Osteocyte (in vitro differentiated cells): ENCODE measurements at regions not wholly inside any gene's neighbourhood (a gene's known extent, or its start where the extent isn't known, plus 50 kb on each side); places are given as distances from the start of the nearest gene placed in this dataset.

Experiments
- DNase-seq: peaks from one replicate; pipeline ENCODE4 v3.0.0; 2021; ENCODE audit warnings: mixed read lengths; ENCODE audit not compliant: unreplicated experiment; ENCODE audit errors: extremely low spot score
- H3K27ac Mint-ChIP-seq: one replicate; pipeline ENCODE4 v1.8.0; 2021; ENCODE audit warnings: mild to moderate bottlenecking, mixed read lengths; ENCODE audit not compliant: unreplicated experiment
- H3K27me3 Mint-ChIP-seq: one replicate; pipeline ENCODE4 v1.8.0; 2021; ENCODE audit warnings: mixed read lengths; ENCODE audit not compliant: unreplicated experiment
- H3K36me3 Mint-ChIP-seq: one replicate; pipeline ENCODE4 v1.8.0; 2021; ENCODE audit warnings: mixed read lengths; ENCODE audit not compliant: unreplicated experiment
- H3K4me1 Mint-ChIP-seq: one replicate; pipeline ENCODE4 v1.8.0; 2021; ENCODE audit warnings: mixed read lengths; ENCODE audit not compliant: unreplicated experiment
- H3K4me3 Mint-ChIP-seq: one replicate; pipeline ENCODE4 v1.8.0; 2021; ENCODE audit warnings: mild to moderate bottlenecking, moderate library complexity, mixed read lengths; ENCODE audit not compliant: unreplicated experiment
- H3K9me3 Mint-ChIP-seq: one replicate; pipeline ENCODE4 v1.8.0; 2021; ENCODE audit warnings: mixed read lengths; ENCODE audit not compliant: unreplicated experiment
- TF ChIP-seq, protein P1 (sequence below): fragments of 200-600 bp; sonication (generic); IDR thresholded peaks from 2 replicates; pipeline ENCODE4 v1.5.0; 2021; ENCODE audit warnings: antibody characterized with exemption, mild to moderate bottlenecking, moderate library complexity

DNA sequence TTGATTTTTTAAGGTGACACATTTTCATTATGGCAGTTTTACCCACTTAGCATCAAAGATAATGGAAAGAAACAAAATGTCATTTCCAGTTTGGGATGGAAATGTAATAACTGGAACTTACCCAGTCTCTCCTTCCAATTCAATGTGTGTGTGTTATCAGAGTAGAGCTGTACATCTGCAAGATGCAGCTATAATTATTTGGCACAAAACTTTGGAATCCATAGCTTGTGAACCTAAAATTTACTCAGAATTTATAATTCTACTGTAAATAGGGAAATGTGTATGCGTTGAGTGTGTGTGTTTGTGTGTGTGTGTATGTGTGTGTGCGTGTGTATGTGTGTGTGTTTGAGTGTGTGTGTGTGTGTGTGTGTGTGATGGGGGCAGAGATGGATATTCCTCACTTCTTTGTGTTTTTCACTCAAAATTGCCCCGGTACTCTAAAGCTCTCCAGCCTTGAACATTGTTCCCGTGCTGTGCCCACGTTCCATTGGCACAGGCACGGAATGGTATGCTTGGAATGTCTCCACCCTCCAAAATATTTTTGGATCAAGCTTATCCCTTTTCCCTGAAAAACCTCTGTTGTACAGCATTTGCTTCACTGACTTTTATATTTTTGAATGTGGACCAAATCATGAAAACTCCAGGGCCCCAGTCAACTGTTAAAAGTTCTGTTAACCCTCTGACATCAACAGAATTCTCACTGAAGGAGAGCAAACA lies 150.2 kb upstream of the BMP4 start:
- peak overlapping the region; percentile 68 for H3K27ac Mint-ChIP-seq
- no peak overlapping the region for H3K4me3 Mint-ChIP-seq
- H3K9me3 Mint-ChIP-seq = no peaks in the 10 kb centered on the region
- DNase-seq = no peak
- TF ChIP-seq, protein P1, sequence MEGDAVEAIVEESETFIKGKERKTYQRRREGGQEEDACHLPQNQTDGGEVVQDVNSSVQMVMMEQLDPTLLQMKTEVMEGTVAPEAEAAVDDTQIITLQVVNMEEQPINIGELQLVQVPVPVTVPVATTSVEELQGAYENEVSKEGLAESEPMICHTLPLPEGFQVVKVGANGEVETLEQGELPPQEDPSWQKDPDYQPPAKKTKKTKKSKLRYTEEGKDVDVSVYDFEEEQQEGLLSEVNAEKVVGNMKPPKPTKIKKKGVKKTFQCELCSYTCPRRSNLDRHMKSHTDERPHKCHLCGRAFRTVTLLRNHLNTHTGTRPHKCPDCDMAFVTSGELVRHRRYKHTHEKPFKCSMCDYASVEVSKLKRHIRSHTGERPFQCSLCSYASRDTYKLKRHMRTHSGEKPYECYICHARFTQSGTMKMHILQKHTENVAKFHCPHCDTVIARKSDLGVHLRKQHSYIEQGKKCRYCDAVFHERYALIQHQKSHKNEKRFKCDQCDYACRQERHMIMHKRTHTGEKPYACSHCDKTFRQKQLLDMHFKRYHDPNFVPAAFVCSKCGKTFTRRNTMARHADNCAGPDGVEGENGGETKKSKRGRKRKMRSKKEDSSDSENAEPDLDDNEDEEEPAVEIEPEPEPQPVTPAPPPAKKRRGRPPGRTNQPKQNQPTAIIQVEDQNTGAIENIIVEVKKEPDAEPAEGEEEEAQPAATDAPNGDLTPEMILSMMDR = no peak
- H3K4me1 Mint-ChIP-seq = peaks cover 50% of the 10 kb centered on the region
- no peaks in the 10 kb centered on the region for H3K36me3 Mint-ChIP-seq
- no peaks in the 10 kb centered on the region for H3K27me3 Mint-ChIP-seq

DNA sequence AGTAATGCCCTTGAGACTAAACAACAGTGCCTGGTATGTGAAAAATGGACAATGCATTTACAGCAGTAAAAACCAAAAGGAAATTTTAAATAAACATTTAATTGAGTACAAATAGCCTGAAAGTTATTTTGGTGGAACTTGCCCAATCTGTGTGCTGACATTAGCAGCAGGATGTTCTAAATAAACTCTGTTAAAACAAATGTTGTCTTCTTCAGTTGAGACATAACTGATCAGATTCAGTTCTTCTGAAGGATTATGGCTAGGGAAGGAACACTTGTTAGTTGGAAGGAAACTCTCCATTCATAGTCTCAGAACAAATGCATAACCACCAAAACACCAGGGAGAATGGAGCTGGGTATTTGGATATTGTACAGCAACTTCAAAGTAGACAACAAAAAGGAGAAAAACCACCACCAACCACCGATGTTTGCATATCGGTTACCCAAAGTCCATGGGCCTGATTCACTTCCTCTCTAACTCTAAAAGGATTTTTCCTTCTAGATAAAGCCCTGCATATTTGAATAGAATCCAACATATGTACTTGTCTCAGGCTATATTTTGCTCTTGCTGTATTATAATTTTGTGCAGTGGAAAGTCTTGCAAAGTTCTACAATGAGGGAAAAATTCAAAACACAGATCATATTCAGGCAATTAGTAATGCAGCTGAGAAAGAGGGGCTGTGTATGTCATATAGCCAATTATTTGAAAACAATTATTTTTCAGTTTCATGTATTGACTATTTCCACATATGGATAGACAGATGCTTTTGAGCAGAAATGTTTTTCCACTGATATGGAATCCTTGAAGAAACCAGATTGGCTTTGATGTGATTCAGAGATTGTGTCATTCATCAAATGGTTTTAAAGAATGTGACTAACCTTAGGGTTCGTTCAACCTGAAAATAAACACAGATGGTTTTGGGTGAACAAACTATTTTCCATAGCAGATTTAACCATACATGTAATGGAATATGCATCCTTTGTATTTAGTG lies 152.2 kb upstream of the BMP4 start:
- DNase-seq = no peak
- H3K36me3 Mint-ChIP-seq = no peaks in the 10 kb centered on the region
- peaks cover 50% of the 10 kb centered on the region for H3K4me1 Mint-ChIP-seq
- peak overlapping the region; percentile 48 for H3K27ac Mint-ChIP-seq
- H3K4me3 Mint-ChIP-seq = no peak overlapping the region
- peaks cover 5% of the 10 kb centered on the region for H3K9me3 Mint-ChIP-seq
- TF ChIP-seq, protein P1 = no peak
- H3K27me3 Mint-ChIP-seq = no peaks in the 10 kb centered on the region

DNA sequence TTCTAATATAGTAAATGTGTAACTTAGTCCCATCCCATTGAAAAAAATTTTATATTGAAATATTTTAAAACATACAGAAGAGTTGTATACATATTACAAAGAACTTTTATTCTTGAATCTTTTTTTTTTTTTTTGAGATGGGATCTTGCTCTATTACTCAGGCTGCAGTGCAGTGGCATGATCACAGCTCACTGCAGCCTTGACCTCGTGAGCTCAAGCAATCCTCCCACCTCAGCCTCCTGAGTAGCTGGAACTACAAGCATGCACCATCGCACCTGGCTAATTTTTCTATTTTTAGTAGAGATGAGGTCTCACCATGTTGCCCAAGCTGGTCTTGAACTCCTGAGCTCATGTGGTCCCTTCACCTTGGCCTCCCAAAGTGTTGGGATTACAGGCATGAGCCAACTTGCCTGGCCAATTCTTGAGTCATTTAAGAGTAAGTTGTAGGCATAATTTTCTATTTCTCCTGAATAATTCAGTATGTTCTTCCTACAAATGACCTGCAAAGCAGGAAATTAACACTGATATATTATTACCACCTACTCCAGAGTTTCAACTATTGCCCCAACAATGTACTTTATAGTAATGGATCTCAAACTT lies 153.0 kb upstream of the BMP4 start:
- Mint-ChIP-seq H3K27me3 (no peaks in the 10 kb centered on the region), H3K4me3 (no peak overlapping the region), H3K9me3 (peaks cover 6% of the 10 kb centered on the region), H3K27ac (no peak overlapping the region), H3K4me1 (peaks cover 45% of the 10 kb centered on the region), H3K36me3 (no peaks in the 10 kb centered on the region)
- DNase-seq = no peak
- TF ChIP-seq, protein P1 = no peak

GRCh38 chr14:54114941-54115340 lies 158.3 kb upstream of the BMP4 start:
- no peak overlapping the region for H3K4me3 Mint-ChIP-seq
- H3K27ac Mint-ChIP-seq = no peak overlapping the region
- H3K27me3 Mint-ChIP-seq = peaks cover under 1% of the 10 kb centered on the region
- no peaks in the 10 kb centered on the region for H3K36me3 Mint-ChIP-seq
- peaks cover 6% of the 10 kb centered on the region for H3K9me3 Mint-ChIP-seq
- no peak for DNase-seq
- TF ChIP-seq, protein P1 = no peak
- H3K4me1 Mint-ChIP-seq = peaks cover 7% of the 10 kb centered on the region
